ENCODE measurements at regions not wholly inside any gene's neighbourhood (a gene's known extent, or its start where the extent isn't known, plus 50 kb on each side); places are given as distances from the start of the nearest gene placed in this dataset.
"Not testable (repeated sequence)": the region's sequence is repeated elsewhere in the genome, so short reads cannot be mapped to it uniquely, and the experiment has no call there.

DNA sequence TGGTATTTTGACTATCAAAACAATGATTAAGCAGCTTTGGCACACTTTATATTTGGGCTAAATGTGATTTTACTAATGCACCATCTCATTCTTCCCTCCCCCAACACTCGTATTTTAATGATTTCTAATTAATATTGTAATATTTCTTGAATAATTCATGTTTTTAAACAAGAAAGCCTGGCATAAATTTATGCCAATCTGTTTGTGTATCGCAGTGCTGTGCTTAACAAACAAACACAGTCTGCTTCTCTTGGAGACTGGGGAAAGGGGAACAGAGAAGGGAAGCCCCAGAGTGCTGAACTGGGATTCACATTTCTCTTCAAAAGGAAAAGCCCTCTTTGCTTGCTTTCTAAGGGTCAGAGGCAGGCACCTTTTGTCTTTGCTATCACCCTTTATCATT lies 496.9 kb upstream of the STXBP6 start:
- DNase-seq = no peak

DNA sequence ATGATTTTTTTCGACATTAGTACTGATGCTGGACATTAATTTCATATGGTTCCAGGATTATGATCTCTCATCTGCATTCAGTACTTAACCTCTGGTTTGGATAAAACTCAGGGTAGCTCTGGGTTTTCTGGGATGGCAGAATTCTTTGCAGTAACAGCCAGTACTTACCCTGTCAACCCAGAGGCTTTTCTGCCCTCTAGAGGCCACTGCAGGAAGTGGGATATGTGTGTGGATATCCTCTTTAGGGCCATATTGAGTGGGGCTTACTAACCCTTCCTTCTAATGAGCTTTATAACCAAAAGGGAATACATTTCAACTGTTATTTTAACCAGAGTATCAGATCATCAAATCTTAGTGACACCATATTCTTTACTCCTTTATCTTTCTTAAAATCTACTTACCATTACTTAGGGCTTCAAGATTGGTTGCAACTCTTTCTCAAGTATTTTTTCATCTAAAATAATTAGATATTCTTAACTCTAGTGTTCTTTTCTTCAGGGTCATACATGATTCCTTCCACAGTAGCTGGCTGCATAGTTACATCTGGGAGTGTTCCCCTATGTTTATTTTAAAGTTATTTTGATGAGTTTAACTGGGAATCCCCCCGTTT lies 488.0 kb upstream of the STXBP6 start:
- DNase-seq = no peak

DNA sequence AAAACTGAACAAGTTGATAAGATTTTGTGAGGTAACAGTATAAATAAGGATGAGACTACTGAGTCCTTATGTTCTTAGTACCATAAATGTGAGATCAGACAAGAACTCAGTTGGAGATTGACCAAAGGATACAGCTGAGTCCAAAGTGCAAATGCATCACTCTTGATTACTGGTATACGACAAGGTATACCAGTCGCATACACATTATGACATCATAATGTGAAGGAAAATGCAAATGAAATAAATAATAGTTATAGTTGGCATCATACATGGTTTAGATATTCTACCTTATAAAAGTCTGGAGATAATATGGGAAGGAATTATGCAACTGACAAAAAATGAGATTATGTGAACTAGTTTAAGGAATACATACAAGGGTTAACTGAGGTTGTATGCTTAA lies 476.3 kb upstream of the STXBP6 start:
- DNase-seq = no peak

DNA sequence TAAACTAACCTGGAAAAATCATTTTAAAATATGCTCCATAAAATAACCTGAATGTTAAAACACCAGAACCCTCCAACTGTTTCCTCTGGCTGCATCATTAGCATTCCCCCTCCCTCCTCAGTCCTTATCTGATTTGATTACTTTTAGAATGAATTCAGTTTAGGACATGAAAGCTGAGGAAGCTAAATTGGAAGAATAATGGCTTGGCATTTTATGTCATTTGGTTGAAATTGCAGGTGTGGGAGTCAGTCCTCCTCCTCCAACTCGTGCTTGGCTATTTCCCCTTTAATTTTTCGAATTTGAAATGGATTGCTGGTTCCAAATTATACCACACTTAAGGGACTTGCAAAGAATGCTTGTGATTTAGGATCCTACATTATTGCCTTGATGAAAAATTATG lies 473.0 kb upstream of the STXBP6 start:
- no peak for DNase-seq

DNA sequence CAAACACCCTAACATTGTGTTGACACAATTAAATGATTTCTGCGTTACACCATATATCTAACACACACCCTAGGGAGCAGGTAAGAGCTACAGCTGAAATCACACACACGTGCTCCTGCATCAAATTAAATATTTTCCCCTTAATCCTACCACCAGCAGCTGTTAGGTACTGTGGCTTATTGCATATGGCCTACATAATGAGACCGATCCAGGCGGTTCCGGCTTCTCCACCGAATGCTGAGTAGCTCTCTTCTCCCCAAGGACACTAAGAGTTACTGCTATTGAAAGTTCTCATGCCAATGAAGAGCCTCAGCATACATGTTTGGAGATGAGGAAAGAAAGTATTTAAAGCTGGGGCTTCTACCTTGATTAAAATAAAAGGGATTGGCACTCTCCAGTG lies 472.2 kb upstream of the STXBP6 start:
- no peak for DNase-seq

DNA sequence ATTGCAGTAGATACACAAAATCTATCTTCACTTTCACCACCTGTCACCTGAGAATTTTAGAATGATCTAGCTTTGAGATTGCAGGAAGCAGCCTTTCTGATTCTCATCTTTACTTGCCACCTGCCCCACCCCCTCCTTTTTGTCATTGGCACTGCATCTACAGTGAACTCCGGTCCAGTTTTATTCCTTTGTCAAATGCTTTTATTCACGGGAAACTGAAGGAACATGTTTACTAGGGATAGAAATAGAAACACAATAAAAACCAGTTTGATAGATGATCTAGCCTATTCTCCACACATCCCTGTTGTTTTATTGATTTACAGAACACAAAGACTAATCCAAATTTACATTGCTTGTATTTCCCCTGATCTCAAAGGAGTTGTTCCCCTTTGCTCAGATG lies 471.7 kb upstream of the STXBP6 start:
- DNase-seq = no peak

DNA sequence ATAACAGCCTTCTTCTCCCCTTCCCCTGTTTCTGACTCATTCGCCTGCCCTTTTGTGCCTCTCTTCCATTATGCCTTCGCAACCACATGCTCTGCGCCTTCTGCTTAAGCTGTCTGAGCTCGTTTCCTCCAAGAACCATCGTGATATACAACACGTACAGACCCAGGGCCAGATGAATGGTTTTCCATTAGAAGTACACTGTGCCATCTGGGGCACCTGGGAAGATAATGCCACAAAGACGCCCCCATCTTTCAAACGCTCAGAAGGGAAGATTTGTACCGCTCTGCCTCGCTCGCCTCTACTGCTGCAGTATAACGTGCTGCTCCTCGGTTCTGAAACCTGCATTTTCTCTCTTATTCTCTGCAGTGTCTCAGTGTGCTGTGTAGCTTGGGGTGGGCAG lies 470.9 kb upstream of the STXBP6 start:
- no peak for DNase-seq

DNA sequence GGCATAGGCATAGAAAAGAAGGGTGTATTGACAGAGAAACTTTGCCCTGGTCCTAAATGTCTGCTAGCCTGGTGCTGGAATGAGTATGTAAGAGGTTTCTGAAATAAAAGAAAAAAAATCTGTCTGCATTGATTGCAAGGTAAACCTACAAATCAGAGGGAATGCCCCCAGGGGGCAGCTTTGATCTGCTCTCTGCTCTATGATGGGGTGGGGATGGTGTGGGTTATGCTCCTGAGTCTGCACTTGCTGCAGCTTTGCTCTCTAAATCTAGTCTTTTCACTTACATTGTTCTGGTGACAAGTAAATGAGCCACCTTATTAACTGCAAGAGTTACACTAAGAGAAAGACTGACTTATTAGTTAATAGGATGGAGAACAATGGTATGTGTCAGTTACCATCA lies 468.4 kb upstream of the STXBP6 start:
- DNase-seq = no peak

DNA sequence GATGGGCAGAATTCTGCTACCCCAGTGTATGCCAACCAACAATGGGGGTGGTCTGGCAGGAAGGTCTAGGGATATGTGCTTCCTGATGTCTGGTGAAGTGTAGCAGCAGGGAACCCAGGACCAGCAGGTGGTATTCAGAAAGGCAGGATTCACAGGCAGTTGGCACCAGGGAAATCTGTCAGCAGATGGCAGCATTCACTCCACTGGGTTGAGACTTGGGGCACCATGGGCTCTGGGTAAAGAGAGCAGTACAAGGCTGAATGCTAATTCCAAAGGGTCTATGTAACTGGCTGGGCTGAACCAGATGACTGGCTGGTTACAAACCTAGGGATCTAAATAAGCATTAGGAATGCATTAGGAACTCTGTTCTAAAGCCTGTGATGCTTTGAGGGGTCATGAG lies 466.9 kb upstream of the STXBP6 start:
- no peak for DNase-seq

DNA sequence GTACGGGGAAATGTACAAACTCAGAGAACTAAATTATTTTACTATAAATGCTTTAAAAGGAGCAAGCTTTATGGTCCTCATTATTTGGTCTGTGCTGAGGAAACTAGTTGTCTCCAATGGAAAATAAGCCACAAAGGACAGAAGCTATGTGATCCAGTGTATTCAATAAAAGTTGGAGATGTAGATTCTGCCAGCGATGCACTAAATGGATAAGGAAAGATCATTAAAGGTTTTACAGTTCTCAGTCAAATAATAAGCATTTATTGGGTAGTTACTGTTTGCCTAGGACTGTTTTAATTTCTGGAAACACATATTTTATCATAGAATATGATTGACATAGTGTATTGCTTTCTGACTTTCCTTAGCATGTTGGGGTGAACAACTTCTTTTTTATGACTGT lies 458.9 kb upstream of the STXBP6 start:
- no peak for DNase-seq

DNA sequence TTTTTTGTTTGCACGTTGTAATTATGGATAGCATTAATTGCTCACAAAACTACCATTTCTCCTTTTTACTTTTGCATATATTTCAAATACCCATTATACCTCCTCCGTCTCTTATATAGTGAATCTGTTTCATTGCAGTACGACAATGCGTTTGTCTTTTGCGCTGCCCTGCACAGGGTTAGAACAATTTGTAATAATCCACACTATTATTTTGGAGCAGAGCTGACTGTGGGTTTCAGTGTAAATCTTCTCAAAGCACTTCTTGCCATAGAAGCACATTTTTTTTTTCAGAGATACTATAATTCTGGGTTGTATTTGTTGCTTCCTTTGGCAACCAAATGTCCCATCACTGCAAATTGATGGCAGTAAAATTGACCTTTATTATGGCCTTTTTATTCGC lies 451.8 kb upstream of the STXBP6 start:
- no peak for DNase-seq

DNA sequence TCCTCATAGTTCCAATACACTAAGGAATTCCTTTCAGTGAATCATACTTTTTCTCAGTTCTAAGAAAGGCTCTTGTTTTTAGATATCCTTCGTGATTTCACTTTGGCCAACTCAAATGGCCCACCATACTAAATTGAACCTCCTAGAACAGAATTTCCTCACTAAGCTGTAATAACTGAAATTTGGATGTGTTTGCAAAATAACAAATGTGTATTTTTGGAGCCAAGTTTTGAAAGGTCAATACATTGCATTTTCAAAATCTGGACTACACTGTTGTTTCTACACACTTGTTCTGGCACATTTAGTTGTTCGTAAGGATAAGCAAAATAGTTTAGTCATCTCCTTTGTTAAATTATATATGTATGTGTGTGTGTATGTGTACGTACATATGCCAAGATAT lies 439.0 kb upstream of the STXBP6 start:
- no peak for DNase-seq

DNA sequence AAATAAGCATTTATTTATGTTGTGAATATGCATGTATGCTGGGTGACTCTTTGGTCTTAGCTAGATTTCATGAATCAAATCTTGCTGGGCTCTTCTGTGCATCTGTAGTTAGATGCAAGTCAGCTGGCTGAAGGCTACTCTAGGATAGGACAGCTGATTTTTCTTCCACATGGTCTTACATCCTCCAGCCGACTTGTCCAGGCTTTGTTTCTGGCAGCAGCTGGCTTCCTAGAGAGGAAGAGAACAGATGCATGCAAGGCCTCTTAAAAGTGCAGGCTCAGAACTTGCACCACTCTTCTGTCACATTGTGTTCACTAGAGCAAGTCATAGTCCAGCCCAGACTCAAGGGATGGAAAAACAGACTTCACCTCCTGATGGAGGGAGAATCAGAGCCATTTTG lies 435.4 kb upstream of the STXBP6 start:
- peak; percentile 44 for DNase-seq

DNA sequence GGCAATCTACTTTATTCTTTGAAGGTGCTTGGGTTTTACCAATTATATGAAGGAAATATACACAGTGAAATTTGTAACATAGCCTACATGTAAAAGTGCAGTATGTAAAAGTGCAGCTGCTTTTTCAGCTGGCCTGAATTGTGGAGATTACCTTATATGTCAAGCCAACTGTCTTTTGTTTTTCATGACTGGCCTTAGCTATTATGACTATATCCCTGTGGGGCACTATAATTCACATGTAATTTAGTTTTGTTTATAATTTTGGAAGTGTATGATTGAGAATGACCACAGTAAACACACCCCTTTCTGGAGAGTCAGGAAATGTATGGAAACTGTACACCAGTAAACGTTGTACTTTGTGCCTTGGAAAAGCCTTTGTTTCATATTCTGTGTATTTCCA lies 435.0 kb upstream of the STXBP6 start:
- DNase-seq = no peak

DNA sequence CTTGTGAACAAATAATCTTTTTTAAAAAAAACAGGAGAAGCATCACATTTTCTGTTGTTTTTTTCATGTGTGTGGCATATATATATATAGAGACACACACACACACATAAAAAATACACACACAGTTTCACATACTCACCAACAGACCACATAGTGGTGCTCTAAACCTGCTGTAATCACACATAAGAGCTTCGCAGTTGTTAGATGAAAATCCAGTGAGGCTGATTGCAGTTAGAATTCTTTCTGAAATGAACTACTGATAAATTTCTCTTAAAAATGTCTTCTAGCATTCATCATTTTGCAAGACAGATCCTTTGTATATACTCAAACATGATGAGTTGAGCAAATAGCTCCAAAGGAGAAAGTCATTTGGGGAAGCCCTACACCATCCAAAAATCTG lies 434.3 kb upstream of the STXBP6 start:
- no peak for DNase-seq

DNA sequence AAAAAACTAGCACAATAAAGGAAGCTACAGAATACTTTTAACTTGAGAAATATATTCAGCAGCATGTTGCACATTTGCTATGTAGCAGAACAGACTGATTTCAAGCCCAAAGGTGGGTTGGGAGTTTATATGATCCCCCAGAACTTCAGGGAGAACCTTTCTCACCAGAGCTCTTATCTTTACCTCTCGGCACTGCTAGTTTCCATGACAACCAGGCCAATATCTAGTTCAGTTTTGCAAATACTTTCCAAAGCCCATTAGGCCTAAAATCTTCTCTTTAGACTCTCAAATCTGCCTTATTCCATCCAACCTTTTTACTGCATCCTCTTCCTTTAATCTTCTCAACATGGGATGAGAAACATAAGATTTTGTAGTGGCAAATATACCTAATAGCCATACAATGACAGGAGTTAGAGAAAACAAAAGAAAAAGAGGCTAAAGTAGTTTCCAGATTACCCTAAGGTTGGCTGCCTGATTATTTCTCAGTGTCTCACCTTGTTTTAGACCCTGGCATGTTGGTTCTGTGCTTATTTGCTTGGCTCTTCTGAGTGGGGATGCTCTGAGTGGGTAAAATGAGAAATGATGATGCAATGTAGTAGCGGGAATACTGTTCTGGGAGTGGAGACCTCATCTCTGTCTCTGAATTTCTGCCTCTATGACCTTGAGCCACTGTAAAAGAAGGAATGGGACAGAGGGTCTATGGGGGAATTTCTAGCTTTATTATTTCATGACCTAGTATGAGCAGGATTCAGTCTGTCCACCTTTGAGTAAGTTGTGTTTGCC lies 427.6 kb upstream of the STXBP6 start:
- DNase-seq = no peak

DNA sequence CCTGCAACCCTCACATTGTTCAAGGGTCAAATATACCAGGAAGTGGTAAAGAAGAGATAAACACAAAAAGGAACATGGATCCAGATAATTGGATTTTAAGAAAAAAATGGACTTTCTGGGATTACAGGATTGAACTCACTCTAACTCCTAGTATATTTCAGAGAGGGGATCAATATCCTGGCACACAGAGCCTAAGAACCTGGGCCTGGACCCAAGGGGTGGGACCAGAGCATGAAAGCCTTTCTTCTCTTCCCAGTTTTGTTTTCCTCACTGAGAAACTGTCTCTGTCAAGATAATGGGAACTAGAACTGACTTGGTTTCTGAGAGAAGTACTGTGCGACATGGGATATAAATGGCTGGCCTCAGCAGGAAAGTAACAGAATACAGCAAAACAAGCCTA lies 422.8 kb upstream of the STXBP6 start:
- DNase-seq = no peak

DNA sequence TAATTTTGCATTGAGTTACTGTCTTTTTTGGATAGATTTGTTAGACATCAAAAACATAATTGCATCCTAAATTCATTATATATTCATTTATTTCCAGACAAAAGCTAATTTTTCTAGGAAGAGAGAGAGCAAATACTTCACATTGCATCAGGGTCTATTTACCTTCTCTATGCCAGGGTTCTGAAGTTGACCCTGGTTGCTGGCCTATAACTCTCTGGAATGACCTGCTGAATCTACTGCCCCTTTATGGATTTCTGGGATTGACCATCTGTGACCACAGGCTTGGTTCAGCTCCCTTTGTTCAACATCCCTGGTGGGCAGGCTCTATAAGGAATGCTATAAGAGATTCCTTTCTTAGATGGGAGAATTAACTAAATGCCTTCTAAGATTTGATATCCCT lies 414.8 kb upstream of the STXBP6 start:
- no peak for DNase-seq

DNA sequence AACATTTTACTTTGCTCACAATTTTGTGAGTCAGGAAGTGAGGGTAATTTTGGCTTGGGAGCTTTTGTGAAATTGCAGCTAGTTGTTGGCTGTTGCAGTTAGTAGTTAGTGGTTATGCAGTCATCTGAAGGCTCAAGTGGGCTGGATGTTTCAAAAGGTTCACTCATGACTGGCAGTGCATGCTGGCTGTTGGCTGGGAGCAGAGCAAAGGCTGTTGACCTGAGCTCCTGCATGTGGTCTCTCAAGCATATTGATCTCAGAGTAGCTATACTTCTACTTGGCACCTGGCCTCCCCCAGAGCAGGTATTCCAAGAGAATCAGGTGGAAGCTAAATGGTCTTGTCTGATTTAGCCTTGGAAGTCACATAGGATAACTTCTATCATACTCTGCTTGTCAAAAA lies 414.1 kb upstream of the STXBP6 start:
- DNase-seq = no peak

DNA sequence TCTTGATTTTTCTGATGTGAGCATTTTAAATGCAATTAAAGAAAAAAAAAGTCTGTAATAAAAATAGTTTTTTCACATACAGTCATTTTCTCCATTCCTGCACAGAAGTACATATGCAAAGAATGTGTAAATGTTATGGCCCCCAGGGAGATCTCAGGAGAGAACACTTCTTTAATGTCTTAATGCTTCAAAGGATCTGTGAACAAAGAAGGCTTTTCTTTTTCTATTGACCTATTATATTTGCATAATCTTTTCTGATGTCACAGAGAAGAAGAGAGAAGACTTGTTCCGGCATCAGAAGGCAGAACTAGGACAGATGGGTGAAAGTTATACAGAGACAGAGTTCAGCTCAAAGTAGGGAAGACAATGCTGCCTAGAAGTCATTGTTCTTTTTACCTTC lies 413.5 kb upstream of the STXBP6 start:
- DNase-seq = no peak

DNA sequence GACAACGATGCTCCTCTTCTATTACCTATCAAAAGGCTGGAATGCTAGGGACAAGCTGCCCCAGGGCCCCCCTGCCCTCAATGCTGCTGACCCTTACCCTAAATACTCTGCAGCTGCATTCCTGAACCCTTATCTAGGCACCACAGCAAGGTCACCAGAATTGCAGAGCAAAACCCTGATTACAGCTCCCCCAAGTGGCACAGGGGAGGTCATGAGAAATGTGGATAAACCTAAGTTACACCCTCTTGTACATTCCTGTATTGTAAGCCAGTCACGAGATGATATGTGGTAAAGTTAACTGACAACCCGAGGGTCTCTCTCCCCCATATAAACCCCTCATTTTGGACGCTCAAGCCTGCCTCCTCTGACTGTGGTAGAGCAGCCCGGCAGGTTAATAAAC lies 411.8 kb upstream of the STXBP6 start:
- no peak for DNase-seq

DNA sequence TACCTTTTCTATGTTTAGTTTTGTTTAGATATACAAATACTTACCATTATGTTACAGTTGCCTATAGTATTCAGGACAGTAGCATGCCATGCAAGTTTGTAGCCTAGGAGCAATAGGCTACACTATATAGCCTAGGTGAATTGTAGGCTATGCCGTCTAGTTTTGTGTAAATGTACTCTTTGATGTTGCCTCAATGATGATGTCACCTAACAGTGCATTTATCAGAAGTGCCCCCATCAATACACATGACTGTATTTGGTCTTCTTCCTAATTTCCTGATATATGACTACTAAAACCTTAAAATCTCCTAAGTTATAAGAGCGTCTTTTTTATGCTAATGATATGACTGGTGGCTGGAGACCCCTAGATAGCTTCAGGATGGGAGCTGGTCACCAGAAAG lies 394.4 kb upstream of the STXBP6 start:
- no peak for DNase-seq

DNA sequence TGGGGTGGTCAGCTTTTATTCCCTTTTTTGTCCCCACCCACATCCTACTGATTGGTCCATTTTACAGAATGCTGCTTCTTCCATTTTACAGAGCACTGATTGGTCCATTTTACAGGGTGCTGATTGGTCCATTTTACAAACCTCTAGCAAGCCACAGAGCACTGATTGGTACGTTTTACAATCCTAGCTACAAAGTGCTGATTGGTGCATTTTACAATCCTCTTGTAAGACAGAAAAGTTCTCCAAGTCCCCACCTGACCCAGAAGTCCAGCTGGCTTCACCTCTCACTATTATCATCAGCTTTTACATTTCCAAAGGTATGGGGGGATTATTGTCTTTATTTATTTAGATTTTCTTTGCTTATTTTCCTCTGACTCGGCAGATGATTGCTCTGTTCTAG lies 390.4 kb upstream of the STXBP6 start:
- DNase-seq = not testable (repeated sequence)

DNA sequence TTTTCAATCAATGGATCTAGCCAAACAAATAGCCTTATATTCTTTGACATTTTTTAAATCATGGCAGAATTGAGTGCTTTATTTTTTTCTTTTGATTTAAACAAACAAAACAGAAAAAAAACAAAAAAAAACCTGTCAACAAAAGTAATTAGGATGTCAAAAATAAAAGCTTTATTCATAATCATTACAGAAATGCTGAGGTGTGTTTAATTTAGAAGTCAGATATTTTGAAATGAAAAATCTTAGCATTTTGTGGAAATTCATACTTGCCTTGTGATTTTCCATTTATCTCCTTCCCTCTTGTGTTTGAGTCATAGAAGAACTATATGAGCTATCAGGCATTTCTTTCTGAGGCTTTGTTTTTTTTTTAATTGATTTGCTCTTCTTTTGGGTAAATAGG lies 387.0 kb upstream of the STXBP6 start:
- DNase-seq = no peak

DNA sequence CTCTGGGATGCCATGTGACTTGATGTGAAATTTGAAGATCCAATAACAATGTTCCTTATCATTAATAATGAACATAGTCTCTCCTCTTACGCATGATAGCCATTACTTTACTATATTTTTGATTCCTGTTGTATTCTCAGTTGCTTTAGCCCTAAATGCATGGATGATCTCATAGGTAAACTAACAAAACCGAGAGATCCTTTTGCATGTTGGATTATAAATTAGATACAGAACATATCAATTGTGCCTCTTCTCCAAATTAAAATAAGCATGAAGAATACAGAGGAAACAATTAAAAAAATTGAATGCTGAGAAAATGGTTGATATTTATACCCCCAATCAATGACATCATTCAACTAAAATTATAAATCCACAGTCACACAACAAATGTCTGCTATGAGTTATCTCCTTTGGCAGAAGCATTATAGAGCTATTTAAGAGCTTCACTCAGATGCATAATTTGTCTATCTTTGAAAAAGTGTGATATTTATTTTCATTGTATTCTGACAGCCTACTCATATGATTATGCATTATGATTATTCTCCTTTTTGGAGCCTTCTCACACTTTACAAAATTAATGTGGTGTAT lies 386.4 kb upstream of the STXBP6 start:
- no peak for DNase-seq

All from right forelimb (tissue), 1 donor.